IMR-90 (cell line): ENCODE measurements at regions not wholly inside any gene's neighbourhood (a gene's known extent, or its start where the extent isn't known, plus 50 kb on each side); places are given as distances from the start of the nearest gene placed in this dataset.
"Not testable (repeated sequence)": the region's sequence is repeated elsewhere in the genome, so short reads cannot be mapped to it uniquely, and the experiment has no call there.

Experiments used
- BHLHE40 ChIP-seq: fragments of 150-350 bp; IDR thresholded peaks from 2 replicates; pipeline ENCODE4 v1.6.1; 2016; ENCODE audit warnings: mild to moderate bottlenecking, low read depth, low read length
- CTCF ChIP-seq: conservative IDR thresholded peaks from 2 replicates; pipeline ENCODE4 v1.5.1; 2012; ENCODE audit warnings: mild to moderate bottlenecking, low read depth, low read length, improper control_type of control experiment
- POLR2A ChIP-seq: IDR thresholded peaks from 2 replicates; pipeline ENCODE4 v1.6.1; 2012; ENCODE audit warnings: mild to moderate bottlenecking, low read depth, low read length
- RFX5 ChIP-seq: IDR thresholded peaks from 2 replicates; pipeline ENCODE4 v1.8.0; 2012; ENCODE audit warnings: low read depth, mild to moderate bottlenecking, low read length, moderate library complexity
- USF2 ChIP-seq: fragments of 150-350 bp; IDR thresholded peaks from 2 replicates; pipeline ENCODE4 v1.6.1; 2017; ENCODE audit warnings: mild to moderate bottlenecking, antibody characterized with exemption, low read length, low read depth

GRCh38 chr16:18157854-18158253 lies 178.7 kb downstream of the NPIPA8 start:
- TF ChIP-seq CTCF, POLR2A, RFX5, BHLHE40, USF2: not testable (repeated sequence)
